Stimulated activated CD4-positive, alpha-beta T cell treated with anti-CD3 and anti-CD28 coated beads, Interleukin-4, amount 100 ng/mL, for 24 hours (primary cell): ENCODE measurements at regions not wholly inside any gene's neighbourhood (a gene's known extent, or its start where the extent isn't known, plus 50 kb on each side); places are given as distances from the start of the nearest gene placed in this dataset.

Experiments
- DNase-seq: peaks from one replicate; pipeline ENCODE4 v3.0.0-alpha.2; 2020

DNA sequence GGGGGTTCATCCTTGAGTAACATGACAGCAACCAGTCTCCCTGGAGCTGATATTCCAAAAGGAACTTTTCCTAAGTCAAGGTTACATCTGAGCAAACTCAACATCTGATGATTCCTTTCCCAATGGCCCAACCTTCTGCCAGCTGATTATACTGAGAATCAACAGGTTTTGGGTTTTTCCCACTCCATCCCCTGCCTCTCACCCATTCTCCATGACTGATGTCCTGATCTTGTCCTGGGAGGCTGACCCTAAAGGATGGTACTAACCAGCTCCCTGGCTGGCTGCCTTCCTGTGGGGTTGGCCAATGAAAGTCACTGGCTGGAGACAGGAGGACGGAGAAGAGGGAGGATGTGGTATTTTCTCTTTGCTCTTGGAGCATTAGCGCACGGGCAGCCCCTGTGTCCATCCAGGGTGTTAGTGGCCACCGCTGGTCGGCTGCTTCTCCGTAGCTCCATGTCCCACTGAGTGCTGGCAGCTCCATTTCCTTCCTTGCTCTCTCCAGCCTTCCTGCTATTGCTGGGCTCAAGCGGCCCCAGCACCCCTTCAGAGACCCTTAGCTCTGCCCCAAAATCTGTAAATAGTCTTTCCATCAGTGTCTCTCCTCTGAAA lies 306.2 kb upstream of the PITRM1 start:
- no peak for DNase-seq

DNA sequence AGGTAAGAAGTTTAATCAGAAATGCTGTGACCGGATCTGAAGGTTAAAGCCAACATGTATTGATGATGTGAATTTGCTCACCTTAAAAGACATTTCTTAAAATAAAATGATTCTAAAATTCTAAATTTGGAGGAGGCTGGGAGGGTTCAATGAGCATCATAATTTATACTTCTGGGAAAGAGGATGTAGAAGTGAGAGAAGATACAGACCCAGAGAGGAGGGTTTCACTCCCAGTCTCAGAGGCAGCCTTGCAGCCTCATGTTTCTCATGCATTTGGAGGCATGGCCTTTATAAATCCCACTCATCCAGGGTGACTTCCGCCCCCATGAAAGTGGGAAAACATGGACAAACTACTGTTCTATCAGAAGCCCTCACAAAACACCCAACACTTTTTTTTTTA lies 305.6 kb upstream of the PITRM1 start:
- no peak for DNase-seq

DNA sequence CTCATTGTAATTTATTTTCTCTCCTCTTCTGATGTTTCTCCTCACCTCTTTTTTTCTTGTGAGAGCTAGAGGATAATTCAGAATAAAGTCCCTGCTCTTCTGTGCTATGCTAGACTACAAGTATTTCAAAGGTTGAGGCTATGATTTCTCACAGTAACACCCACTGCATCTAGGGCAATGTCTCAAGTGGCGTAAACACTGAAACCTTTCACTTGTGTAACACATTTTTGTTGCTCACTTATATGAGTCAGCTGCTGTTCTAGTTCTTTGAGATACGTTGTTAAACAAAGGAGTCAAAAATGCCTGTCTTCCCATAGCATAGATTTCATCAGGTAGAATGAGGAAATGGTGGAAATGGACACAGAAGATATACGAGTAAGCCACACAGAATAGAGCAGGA lies 305.1 kb upstream of the PITRM1 start:
- no peak for DNase-seq

DNA sequence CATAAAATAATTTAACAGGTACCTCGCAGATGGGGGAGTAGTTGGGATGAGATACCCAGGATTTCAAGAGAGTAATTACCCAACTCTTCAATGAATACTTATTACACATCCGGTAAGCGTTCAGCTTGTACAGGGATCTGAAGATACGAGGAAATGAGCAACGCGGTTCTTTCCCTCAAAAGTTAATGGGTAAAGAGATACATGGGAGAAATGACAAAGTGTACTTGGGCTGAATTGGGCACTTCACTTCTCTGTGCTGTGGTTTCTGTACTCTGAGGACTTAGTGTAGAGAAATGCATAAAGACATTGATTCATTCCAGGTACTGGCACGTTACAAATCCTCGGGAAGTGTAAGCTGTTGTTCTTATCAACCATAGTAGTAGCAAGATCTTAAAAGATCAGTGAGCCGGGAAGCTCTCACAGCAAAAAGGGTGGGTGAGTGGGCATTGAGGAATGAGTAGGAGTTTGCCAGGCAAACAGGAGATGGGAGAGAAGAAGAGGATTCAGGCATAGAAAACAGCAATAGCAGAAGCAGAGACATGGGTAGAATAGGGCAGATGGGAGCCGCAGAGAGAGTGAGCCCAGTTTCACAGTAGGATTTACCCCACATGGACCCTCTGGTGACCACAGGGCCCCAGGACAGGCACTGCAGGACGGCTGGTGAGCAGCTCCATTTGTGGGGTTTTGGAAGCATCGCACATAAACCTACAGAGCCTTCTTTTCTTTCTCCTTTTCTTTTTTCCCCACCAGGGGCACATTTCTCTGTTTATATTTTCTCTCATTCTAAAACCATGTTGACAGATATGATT lies 304.3 kb upstream of the PITRM1 start:
- DNase-seq, result no peak

DNA sequence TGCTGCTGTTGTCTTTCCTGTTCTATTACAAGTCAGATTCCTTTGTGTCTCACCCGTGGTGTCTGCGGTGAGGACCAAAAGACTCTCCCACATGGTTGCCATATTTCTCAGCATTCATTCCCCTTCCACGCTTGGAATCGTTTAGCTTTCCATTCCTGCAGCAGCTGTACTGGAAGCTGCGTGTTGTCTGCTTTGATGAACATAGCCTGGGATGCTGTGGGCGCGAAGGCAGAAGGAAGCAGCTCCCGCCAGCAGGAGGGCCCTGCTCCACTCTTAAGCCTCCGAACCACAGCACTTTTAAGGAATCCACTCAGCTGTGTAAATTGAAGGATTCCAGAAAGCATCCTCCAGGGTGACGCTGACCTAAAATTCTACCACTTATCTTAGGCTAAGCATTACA lies 303.6 kb upstream of the PITRM1 start:
- no peak for DNase-seq

DNA sequence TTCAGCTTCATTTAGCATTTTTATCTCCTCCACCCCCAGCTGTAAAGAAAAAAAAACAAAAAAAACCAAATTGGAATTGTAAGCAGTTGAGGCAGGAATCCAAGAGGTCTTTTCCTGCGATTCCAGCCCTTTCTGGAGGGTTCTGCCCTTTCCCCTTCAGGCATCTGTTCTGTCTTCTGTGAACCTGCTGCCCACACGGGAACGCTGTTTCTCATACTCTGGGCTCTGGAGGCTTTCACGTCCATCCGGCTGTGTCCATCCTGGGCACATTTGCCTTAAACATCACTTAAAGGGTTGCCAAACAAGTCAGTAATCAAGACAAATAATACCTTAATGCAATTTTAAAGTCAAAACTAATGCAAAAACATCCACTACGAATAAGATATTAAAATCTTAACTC lies 302.8 kb upstream of the PITRM1 start:
- DNase-seq, result no peak

DNA sequence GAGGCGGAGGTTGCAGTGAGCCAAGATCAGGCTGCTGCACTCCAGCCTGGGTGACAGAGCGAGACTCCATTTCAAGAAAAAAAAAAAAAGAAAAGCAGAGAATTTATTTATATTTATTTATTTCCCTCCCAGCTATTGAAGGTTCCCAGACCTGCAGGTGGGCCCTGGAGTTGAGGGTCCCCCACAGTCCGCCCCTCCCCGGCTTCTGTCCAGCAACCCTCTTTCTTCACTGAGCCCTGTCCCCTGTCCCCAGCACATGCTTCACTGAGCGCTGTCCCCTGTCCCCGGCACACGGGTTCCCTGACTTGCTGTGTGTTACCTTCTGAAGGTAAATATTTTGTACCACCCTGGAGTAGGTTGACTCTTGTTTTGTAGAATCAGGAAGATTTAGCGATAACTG lies 301.7 kb upstream of the PITRM1 start:
- DNase-seq, result no peak

DNA sequence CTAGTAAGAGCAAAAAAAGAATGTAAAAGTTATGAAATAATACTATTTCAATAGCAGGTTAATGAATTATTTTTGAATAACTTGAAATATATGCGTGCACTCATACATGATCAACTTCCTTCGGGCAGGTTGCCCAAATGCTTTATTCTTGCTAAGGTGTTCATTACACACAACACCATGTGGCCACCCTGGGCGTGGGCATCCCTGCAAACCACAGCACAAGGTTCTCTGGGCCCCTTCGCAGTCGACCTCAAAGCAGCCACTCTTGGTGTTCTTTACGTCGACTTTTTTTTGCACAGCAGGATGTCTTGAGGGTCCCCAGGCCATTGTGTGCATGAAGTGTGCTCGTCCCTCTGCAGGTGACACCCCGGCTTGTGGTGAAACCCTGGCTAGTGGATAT lies 300.7 kb upstream of the PITRM1 start:
- DNase-seq, result no peak

DNA sequence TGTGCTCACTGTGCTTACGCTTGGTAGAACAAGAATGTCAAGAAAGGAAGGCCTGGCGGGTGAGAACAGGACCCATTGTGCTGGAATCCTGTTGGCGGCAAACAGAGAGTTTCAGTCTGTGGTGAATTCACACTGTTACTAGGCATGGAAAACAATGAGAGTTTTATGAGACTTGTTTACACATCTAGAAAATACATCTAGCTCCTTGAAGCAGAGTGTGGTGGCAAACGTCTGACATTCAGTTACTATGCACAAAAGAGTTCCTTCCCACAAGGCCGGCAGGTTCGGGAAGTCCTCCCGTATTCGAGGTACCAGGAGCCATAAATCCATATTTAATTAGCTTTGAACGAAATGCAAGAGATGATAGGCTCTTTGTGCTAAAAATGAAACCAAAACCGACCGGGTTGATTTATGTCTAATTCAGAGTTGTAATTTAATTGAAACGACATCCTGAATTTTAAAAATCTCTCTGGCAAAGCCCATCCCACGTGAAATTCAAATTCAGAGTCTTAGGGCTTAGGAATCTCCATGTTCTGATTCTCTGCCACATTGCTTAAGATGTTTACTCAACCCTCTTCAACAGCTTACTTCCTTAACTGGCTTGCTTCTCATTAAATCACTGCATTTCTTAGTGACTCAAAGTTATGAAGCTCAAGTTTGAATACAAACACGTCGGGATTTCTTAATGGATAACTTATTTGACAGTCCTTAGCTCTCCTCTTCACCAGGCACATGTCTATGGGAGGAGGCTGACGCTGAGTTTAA lies 299.9 kb upstream of the PITRM1 start:
- no peak for DNase-seq

DNA sequence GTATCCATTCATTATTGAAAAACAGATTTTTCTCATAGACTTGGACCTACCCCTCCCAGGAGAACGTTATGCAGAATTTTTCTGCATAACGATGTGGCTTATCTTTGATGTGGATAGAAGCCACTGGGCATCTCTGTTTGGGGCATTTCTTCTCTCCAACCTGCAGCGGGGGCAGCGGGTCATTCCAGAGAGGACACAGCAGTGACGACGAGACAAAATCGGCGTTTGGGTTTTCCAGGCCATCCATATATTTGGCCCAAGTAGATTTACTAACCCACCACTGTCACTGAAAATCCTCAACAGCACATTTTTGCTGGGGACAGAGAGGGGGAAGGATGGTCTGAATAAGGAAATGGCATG lies 299.3 kb upstream of the PITRM1 start:
- DNase-seq, result no peak

DNA sequence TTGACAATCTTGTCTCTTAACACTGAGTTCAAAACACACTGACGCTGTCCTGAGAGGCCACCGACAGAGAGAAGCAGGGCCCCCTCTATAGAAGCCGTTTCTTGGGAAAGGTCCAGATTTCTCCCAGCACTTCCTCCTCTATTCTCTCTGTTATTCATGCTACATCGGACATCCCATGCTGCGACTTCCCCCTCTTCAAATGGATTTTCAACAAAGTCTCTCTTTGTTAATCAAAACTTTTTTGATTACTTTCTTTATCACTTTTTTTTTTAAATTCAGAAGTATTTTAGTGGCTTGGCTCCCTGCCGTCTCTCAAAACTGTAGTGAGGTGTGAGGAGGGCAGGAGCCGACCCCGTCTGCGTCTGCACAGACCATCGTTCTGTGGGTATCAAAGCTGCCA lies 298.9 kb upstream of the PITRM1 start:
- DNase-seq, result no peak

DNA sequence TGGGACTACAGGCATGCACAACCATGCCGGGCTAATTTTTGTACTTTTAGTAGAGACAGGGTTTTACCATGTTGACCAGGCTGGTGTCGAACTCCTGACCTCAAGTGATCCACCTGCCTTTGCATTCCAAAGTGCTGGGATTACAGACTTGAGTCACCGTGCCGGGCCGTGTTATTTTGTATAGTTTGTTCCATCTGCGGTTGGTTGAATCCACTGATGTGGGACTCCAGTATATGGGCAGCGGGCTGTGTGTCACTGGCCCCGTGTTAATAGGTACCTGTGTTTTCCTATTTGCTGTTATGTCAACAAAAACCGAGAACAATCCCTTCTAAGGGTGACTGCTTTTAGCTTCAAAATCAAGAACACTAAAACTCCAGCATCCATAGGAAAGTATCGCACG lies 297.6 kb upstream of the PITRM1 start:
- DNase-seq, result no peak

DNA sequence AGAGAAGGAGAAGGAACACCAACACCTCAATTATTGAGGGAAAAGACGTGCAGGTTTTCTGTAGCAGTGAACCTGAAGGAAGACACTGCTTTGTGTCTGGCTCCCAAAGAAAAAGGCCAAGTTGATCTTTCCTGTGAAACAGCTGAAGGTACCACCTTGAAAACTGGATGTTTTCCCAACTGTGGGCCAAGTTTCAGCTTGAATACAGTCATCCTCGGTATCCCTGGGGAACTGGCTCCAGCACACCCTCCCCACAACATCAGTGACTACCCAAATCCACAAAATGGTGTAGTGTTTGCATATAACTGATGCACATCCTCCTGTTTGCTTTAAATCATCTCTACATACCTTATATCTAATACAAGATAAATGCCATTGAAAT lies 297.0 kb upstream of the PITRM1 start:
- DNase-seq, result no peak

DNA sequence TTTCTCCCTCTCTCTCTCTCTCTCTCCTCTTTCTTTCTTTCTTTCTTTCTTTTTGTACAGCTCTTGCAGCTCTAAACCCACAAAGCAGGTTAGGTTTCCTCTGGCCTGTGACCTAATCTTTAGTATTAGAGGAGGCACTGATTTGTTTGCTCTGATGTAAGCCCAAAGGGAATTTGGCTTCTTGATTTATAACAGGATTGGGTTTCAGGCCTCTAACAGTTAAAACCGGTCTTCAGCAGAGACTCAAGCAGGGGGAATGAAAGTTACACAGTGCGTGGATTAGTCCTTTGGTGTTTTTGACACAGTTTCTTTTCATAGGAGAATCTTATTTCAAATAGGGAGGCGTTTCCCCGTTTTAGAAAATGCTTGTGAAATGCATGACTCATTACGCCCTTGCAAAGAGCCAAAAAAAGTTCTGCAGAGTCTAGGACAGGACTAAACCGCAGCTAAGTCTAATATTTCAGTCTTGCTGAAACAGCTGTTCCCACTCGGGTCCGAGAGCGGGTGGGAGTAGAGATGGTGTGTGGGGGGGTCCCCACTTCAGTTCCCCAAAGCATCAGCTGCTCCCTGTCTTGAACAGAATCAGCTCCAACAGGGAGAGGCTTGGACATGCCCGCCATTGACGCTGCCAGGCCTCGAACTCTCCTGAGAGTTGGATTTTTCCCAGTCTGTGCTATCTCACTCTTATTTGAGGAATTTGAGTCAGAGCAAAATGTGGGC lies 296.5 kb upstream of the PITRM1 start:
- DNase-seq, result peak; percentile 16

DNA sequence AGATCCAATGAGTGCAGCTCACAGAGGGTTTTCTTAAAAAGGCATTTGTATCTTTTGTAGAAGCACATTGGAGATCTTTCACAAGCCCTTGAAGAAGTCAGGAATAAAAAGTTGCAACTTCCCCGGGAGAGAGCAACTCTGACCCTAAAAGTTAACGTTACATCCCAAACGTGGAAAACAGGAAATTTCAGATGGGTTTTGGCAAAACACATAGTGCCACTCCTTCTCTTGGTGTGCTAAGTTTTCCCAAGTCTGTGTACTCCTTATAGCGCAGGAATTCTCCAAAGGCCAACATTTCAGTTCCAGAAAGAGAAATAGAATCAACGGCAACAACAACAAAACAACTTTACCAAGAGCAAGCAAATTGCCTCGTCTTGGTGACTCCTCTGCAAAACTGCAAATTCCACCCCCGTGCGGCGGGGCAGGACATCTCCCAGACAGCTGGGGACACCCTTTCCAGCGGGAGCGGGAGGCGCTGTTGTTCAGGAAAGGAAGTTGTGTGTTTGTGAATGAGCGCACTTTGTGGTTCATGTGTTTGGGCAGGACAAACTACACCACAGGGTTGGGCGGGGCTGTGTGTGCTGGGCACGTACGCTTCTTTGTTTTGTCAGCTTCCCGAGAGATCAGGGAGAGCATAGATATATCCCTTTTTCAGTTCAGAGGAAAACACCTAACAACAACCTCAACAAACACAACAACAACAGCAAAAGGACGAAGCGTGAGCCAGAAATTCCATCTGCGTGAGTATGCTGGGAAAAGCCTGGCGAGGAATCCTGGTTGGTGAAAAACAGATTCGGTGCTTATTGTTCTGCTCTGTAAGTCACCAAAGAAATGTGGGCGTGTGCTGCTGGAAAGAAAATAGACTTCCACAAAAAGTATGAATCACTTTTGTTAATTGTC lies 294.7 kb upstream of the PITRM1 start:
- DNase-seq, result no peak

DNA sequence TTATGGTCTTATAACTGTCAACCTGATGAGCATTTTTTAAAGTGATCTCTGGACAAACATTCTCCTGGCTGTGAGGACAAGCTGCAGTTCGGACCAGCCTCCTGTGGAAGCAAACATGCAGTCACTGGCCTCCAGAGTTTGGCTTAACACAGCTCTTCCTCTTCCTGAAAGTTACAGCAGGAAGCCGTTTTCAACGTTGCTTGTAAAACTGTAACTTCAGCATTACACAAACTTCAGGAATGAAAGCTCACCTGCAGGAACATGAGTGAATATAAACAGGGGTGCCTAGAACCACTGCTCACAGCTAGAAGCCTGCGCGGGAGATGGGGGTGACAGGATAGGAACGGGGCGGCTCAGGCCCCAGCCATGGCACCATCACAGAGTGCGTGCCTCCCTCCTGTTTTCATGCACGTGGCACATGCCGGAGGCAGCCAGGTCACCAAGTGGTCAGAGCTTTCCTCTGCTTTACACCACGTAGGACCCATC lies 292.9 kb upstream of the PITRM1 start:
- no peak for DNase-seq

DNA sequence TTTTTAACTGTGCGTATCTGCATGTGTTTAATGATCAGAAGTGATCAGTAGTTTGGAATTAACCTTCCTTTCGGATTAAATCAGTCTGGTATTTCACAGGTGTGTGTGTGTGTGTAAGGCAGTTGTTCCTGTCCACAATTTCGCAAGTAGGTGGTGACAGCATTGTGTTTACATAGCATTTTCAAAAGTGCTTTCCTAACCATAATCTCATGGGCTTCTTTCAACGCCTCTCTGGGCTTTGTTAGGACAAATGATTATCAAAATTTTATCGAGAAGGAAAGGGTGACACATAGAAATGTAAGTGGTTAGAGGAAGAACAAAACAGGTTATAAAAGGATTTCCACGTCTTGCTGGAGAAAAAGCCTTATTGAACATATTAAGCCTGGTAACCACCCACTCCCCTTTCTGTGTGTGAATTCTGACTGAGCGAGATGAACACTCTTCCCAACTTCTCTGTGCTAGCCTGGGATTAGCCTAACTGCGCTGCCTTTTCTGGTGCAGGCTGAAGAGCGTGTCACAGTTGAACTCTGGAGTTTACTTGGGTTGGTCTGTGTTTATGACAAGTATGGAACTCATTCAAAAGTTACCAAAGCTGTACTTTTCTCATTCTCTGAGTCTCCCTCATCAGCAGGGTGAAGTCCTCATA lies 292.3 kb upstream of the PITRM1 start:
- DNase-seq, result no peak

DNA sequence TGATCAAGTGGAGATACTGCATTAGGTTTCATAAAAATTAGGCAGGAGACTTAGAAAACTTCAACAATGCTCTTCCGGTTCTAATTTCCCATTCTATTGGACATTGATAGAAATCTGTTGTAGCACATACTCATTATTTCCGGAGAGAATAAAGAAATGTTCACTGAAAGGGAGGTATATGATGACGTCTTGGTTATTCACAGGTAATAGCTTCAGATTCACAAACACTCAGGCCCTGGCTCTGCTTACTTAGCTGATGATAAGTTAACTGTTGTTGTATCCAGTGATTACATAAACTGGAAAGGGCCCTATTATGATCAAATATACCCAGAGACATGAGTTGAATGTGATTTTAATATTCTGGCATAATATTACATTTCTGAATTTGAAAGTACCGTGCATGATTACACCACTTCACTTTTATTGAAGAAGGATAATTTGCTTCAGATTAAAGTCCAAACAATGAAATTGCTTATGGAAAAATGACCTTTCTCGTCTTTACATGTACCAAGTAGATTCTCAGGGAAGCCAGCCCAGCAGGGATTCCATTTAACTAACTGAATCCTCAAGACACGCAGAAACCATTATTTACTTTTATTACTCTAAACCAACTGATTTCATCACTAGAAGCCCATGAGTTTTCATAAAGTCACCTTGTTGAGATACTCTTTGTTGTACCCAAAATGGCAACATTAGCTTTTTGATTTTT lies 288.0 kb upstream of the PITRM1 start:
- no peak for DNase-seq

DNA sequence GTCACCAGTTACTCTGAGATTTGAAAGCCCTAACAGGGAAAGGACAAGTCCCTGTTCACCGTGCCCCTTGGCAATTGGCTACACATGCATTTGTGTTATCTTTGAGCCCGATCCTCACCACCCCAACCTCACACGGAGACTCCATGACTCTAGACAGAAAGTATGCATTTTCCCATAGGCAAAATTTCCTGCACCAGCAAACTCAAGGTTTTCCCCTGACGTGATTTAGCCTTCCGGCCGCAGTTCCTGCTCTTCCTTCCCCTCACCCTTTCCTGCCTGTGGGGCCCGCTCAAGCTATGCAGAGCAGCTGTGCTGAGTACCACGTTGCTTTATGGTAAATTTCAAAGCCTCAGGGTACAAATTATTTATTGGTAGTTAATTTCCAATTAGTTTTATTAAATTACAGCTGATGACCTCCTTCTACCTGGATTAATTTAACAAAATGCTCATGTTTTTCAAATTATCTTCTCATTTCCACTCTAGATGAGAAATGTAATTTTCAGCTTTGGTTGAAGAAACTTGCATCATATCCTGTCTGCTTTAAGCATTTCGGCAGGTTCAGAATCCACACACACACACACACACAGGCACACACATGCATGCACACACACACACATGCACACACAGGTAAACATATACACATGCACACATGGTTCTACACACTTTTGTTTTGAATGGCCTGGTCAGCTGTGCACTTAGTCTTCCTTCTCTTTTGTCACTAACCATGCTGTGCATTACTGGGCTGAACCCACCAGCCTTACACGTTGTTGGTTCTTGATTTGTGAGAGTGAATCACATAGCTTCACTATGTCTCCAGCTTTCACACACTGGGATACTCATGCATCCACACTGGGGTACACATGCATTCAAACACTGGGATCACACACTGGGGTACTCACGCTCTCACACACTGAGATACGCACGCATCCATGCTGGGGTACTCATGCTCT lies 283.1 kb upstream of the PITRM1 start:
- no peak for DNase-seq
